DMS153 (cell line): ENCODE measurements at regions not wholly inside any gene's neighbourhood (a gene's known extent, or its start where the extent isn't known, plus 50 kb on each side); places are given as distances from the start of the nearest gene placed in this dataset.
"Not testable (repeated sequence)": the region's sequence is repeated elsewhere in the genome, so short reads cannot be mapped to it uniquely, and the experiment has no call there.

ENCODE experiments used
- DNase-seq: peaks from one replicate; lab custom pipeline; 2025; lab: John Stamatoyannopoulos, UW

DNA sequence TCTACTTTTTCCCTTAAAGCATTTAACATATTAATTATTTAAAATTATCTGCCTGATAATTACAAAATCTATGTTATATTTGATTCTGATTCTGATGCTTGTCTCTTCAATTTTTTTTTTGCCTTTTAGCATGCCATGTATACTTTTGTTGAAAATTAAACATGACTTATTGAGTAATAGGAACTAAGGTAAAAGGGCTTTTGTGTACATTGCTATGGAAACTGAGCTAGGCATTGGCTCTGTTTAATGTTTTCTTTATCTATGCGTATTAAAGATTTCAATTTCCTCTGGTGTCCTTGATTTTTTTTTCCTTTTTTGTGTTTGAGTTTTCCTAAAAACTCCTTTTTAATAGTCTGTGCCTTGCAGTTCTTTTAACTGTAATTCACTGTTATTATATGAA is 805.2 kb downstream of the DHX35 start:
- no peak for DNase-seq

DNA sequence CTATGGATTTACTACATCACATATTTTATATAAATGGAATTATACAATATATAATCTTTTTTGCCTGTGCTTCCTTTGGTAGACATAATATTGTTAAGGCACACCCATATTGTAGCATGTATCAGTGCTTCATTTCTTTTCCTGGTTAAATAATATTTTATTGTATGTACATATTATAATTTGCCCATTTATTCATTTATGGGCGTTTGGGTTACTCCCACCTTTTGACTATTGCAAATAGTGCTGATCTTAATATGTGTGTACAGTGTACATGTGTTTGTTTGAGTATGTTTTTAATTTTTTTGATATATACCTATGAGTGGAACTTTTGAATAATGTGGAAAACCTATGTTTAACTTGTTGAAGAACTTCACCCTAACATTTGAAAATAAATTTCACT is 804.2 kb downstream of the DHX35 start:
- no peak for DNase-seq

DNA sequence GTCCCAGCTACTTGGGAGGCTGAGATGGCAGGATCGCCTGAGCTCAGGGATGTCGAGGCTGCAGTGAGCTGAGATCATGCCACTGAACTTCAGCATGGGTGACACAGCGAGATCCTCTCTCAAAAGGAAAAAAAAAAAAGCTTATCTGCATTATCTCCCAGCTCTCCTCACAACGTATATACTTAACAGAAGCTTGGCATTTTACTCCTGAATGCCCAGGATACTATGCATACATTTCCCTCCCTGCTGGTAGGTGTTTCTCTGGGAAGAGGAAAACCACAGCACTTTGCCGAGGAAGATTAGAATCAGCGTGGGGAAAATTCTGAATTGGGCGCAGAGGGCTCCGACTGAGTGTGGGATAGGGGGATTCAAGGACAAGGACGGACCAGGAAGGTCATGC is 800.6 kb downstream of the DHX35 start:
- no peak for DNase-seq

DNA sequence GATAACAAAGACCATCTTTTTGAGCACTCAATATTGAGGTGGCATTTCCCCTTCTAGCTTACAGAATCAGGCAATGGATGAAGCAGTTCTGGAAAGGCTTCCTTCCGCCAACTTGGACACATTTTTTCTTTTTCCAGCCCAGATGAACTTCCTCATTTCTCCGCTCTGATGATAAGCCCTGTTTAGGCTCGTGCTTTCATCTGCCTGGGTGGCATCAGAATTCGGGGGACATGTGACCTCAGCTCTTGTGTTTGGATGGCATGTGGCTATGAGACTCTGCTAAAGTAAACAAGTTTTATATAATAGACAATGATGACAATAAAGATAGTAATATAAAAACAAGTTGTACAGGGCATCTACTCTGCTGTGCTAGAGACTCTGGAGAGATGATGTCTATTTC is 796.7 kb downstream of the DHX35 start:
- DNase-seq = no peak

DNA sequence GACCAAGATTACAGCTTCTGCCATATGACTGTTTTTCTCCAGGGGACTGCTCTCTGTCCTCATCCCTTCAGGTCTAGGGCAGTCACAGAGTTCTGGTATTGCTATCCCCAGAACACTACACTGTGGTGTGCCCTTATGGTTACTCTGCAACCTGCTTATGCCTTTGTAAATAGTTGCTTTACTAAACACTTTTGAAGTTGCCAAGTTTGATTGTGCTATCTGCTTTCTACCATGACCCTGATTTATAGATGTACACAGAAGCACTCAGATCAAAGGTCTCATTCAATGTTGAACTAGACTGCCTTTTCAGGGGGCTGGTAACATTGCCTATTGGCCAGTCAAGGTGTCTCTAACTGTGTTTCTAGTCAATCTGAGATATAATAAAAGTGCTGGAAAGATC is 794.7 kb downstream of the DHX35 start:
- DNase-seq = no peak

DNA sequence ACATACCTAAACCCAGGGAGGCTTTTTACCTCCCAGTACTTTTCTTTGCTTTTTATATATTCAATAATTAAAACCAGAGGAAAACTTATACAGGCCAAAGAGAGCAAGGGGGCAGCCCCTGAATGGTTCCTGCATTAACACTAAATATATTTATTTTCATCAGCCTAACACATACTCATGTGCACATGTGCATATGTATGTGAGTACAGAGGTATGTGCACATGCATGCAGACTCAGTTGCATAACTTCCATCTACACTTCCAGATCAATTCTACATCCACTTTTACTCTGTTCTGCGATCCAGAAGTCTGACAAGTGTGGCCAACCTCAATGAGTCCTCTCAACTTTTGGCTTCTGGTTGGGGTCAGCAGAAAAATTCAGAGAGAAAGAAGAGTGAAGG is 794.2 kb downstream of the DHX35 start:
- no peak for DNase-seq

DNA sequence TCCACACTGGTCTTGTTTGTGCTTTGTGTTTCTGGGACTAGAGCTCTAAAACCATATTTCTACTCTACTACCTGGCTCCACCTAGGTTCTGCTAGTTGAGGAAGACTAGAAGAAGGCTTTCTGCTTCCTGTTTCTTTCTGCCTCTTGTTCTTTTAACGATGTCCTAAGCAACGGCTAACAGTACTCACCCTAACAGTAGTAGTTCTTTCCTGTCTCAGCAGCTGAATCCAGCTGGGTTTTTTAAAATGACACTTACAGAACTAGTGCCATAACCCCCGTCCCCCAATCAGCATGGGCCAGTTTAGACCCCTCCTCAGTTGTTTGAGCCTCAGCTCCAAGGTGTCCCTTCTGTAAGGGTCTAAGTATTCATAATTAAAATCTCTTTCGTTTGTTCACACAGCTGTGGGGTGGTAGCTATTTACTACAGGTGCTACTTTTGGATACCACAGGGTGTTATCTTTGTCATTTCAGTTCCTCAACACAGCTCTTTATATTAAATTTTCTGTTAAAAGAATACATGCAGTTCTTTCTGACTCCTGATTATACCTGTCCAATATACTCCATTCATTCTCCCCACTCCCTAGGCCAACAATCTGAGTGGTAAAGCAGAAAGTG is 790.2 kb downstream of the DHX35 start:
- no peak for DNase-seq

DNA sequence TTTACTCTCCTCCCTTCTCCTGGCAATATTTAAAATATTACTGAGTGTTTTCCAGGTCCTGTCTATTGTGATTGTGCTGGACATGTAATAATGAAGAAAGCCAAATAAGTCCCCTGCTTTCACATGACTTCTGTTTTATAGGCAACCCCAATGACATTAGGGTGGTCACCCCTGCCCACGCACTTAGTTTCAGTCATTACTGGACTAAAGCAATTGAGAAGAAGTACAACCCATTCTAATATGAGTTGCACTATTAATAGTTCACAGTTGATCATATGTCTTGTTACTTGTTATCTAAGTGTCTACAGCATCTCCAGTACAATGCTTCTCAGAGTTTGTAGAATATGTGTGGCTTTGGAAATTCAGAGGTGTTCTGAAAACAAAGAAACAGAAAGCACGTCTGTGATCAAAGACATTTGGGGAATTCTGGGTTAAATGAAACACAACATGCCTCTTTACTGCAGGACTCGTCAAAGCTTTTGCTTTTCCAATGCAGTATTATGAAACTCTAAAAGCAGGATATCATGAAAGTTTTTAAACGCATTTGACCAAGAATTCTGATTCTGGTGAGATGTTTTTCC is 789.5 kb downstream of the DHX35 start:
- DNase-seq = no peak

DNA sequence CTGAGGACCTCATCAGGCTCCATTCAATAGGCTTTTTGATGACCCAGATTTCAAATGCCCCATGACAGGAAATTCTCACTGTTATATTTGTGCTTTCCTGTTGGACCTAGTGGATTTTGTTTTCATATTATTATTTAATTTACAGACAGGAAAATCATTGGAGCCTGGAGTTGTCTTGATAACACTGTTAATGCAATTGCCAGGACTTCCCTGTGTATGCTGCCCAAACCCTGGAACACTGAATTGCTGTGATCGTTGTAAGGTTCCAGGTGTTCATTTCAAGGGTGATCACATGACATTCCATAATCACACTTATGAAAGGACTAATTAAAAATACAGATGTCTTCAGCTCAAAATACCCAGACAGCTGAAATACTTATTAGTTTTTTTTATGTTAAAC is 783.2 kb downstream of the DHX35 start:
- no peak for DNase-seq

DNA sequence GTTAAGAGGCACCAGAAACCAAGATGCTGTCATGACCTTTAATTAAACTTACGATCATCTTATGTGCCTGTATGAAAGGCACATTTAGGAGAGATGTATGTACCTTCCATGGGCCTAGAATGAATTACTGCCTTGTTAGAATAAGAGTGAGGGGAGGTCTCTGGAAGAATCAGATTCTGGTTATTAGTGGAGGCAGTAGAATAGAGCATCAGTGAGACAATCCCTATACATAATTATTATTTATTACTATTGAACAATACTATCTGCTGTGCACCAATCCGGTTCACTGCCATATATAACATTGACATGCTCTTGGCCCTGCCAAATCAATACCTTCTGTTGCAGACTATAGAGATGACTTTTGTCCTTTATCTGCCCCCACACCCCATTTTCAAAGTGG is 776.5 kb downstream of the DHX35 start:
- DNase-seq = no peak

DNA sequence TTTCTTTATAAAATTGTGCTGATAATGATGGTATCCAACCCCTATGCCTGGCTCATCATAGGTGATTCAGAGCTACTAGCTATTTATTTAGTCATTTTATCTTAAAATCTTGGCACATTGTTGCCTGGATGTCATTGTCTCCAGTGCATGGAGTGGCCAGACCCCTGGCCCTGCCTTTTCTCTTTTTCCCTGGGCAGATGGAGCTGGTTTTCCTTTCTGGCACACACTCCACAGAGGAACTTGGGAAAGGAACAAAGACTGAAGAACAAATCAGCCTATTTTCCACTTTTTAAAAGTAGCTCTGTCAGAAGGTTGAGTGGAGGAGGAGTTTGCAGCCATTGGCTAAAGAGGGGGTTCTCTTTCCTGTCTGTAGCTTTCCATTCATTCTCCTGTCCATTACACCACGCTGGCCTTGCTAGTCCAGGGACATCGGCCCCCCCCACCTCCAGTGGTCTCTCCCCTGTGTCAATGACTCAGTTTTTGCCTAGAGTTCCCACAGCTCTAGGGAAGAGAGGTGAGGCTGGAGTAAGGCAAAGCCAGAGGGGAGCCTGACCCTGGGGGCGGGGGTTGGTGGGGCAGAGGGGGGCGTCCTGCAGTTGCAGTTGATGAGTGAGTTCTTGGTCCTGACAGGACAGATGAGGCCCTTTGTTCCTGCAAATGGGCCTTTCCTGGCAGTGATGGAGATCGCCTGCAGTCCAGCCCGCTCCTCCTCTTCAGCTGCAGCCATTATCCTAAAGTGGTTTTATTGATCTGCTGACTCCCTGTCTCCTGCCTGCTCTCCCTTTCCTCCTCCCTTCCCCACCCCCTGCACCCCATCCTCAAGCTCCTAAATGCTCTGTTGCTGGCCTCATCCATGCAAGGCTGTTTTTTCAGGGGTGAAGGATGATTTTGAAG is 774.5 kb downstream of the DHX35 start:
- no peak for DNase-seq

DNA sequence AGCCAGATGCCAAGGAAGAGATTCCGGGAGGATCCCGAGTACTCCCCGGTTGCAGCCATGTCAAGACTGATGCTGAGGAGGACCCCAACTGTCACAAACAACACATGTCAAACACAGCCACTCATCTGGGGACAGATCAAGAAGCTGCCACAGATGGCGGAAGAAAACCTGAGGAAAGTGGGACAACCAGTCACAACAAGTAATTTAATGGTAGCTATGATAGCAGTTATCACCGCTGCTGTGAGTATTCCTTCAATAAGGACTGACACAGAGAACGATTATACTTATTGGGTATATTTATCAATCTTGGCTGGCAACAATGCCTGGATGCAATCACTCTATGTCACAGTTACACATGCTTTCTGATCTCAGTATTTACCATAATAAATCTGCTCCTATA is 763.4 kb downstream of the DHX35 start:
- not testable (repeated sequence) for DNase-seq

DNA sequence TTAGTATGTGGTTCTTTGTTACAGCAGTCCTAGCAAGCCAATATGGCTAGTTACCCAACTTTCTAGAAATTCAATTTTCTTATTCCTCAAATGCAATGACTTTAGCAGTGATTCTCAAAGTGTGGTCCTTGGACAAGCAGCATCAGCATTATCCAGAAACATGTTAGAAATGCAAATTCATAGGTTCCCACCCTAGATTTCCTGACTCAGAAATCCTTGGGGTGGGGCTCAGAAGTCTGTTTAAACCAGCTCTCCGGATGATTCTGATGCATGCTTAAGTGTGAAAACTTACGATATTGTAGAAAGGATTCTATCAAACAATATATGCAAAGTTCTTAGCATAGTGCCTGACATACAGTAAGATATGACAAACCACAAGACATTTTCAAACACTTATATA is 757.1 kb downstream of the DHX35 start:
- DNase-seq = no peak

DNA sequence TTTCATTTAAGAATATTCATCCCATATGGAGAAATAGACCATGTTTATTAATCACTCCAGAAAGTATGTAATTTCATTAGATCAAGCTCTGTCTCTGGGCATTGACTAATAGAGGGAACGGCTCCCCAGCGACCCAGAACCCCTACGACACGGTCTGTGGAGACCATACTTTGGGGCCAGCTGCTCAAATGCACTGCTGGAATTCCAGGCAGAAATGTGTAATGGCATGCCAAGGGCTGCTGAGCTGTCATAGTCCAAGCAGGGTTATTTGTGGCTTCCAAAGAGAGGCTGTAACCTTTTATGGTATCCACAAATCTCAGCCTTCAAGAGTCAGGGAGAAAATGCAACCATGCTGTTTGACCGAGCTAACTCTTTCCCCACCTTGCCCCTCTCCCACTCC is 755.8 kb downstream of the DHX35 start:
- DNase-seq = no peak

DNA sequence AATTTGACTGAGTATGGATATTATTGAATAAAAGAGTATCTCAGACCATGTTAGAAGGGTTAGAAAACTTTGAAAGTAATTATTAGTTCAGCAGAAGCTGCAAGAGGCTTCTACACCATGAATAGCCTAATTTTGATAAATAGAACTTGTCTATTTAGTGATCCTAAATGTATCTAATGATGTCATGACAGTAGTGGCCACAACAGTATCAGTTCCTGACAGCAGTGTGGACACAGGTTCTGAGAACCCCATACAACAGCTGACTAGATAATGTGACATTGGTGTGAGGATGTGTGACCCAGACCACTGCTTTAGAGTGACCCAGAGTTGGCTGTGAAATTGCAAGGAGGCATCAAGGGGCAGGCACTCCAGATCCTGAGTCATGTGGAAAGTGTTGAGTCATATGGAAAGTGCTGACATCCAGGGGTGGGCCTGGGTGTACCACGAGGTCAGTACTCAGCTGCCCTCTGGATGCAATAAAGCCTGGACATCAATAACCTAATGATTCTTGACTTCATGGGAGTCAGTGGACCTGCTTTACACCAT is 754.7 kb downstream of the DHX35 start:
- DNase-seq = no peak

DNA sequence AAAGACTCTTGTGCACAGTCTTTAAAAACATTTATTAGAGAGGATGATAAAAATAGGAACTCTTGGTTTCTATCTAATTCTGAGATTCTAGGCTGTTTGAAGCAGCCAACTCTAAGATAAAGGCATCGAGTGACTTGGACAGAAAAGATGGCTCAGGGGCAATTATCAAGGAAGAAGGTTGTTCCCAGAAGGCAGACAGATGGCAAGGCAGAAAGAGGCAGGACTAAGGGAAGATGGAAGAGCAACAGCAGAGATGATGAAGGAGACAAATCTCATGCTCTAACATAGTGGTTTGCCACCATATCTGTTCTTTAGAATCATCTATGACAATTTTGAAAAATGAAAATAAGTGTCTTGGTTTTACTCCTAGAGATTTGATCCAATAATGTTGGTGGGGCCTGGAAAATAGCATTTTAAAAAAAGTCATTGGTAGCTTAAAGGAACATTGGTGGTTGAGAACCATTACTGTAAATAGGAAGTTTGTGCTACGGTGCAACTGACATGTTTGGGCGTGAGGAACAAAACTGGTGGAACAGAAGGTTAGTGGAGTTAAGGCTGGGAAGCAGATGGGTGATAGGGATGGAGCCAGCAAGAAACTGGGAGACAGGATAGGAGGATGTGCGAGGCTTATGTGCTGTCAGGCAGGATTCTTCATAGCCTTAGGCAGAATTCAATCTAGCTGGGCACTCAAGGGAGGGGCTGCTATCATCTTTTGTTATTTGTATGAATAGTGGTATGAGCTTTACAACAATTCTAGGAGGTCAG is 751.1 kb downstream of the DHX35 start:
- no peak for DNase-seq

DNA sequence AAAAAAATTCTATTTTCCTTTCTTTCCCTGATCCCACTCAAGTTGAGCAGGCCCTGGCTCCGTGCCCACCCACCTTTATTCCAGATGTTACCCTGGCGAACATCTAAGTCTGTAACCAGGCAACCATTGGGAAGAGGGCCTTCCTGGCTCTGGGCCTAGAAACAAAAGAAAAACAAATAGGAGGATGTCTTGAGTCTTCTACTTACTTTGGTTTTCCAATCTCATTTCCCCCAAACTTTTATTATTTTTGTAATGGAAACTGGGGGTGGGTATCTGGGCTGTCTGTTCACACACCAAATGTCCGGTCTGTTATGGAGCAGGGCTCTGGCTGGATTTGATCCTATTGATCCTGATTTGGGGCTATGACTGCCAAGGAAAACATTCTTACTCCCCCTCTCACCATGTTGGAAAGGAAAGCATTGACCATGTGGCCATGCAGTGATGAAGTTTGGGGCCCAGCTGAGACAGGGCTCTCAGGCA is 744.1 kb downstream of the DHX35 start:
- DNase-seq = no peak

DNA sequence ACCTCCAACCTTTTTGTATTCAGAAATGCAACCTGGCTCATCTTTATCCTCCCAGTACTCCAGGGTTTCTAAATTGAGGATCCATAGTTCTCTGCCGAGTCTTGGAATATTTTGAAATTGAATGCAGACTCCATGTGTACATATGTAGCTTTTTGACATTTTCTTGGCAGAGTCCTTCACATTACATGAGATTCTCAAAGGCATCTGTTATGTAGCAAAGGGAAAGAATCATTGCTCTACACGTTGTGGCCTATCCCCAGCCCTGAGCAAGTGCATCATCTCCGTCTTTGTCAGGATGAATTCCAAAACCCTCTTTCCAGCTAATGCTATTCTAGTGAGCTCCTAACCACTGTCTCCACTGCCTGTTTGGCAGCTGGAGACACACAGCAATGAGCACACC is 742.9 kb downstream of the DHX35 start:
- DNase-seq = no peak

DNA sequence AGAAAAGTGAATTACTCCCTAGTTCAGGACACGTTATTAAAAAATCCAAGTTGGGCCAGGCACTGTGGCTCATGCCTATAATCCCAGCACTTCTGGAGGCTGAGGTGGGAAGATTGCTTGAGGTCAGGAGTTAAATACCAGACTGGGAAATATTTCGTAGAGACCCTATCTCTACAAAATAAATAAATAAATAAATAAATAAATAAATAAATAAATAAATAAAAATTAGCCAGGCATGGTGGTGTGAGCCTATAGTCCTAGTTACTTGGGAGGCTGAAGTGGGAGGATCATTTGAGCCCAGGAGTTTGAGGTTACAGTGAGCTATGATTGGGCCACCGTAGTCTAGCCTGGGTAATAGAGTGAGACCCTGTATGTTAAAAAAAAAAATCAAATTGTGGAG is 741.2 kb downstream of the DHX35 start:
- DNase-seq = not testable (repeated sequence)

DNA sequence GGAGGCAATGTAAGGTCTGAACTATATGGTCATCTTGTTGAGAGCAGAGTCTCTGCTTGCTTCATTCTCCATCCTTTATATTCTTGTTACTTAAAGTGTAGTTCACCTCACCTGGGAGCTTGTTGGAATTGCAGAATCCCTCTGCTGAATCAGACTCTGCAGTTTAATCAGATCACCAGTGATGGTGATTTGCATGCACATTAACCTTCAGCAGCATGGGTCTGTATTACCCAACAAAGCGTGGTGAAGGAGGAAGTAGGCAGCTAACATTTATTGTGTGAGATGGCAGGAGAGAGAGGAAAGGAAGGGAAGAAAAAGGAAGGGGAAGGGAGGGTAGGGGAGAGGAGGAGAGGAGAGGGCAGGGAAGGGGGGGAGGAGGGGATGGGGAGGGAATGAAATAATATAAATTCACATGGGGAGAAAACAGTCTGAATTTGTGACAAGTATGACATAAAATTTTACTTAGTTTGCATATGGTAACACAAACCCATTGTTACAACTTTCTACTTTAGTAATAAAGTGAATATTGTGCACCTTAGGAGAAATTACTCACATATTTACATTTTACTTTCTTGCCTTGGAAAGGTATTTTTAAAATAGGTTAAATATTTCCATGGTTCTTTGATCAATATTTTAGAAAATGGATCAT is 740.7 kb downstream of the DHX35 start:
- no peak for DNase-seq

DNA sequence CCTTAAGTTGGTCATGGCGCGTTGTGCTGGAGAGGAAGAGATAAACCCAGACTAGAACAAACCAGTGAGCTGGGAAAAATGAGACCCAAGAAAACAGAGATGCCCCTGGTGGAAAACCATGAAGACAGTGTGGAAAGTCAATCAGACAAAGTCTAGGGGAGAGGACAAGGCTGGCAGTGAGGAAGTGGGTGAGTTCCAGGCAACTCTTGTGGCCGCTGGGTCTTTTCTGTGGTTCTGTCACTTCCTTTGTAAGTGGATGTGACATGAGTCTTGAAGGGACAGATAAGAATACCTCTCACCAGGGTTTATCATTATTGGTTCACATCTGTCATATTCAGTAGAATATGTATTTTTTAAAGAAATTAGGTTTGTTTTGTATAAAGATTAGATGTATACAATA is 738.4 kb downstream of the DHX35 start:
- no peak for DNase-seq
